Esophagus squamous epithelium (tissue), 5 donors: ENCODE measurements at regions not wholly inside any gene's neighbourhood (a gene's known extent, or its start where the extent isn't known, plus 50 kb on each side); places are given as distances from the start of the nearest gene placed in this dataset.

ENCODE experiments used
- DNase-seq: peaks from one replicate; lab custom pipeline; 2025; lab: John Stamatoyannopoulos, UW
- H3K27ac ChIP-seq, 4 donors: fragments of 200-600 bp; sonication (generic); one replicate each; pipeline ENCODE4 v1.5.1; 2016 to 2019; ENCODE audit warnings: mild to moderate bottlenecking in 1 of 4
- H3K27me3 ChIP-seq, 4 donors: fragments of 200-600 bp; sonication (generic); 1 replicate in 3 of 4; 2 replicates in 1 of 4; pipeline versions ENCODE4 v1.5.1 to v1.6.0; 2017 to 2021; ENCODE audit warnings: antibody characterized with exemption in 1 of 4
- H3K36me3 ChIP-seq, 3 donors: fragments of 200-600 bp; sonication (generic); one replicate each; pipeline ENCODE4 v1.5.1; 2016 to 2019
- H3K4me1 ChIP-seq, 3 donors: fragments of 200-600 bp; sonication (generic); one replicate each; pipeline ENCODE4 v1.5.1; 2017 to 2019
- H3K4me3 ChIP-seq, 4 donors: fragments of 200-600 bp; sonication (generic); 1 replicate in 3 of 4; 2 replicates in 1 of 4; pipeline ENCODE4 v1.5.1; 2016 to 2019; ENCODE audit warnings: mild to moderate bottlenecking in 2 of 4, moderate library complexity in 1 of 4
- H3K9me3 ChIP-seq, 3 donors: fragments of 200-600 bp; sonication (generic); one replicate each; pipeline ENCODE4 v1.5.1; 2016 to 2019
- POLR2A ChIP-seq, 4 donors: fragments of 450-650 bp; IDR thresholded peaks; one replicate each; pipeline ENCODE4 v1.6.1; 2017; ENCODE audit warnings: antibody characterized with exemption in 4 of 4, mild to moderate bottlenecking in 4 of 4, moderate library complexity in 3 of 4
- whole genome bisulfite sequencing, 2 donors: methylation state at CpG; one replicate each; pipeline ENCODE4 v1.1.5; 2018; 5-methylcytosine and 5-hydroxymethylcytosine counted together
- intact Hi-C: fragments of 100-400 bp; cut with DNase I; formaldehyde crosslinking; loops from one replicate; pipeline ENCODE4 v1.15.0; 2022
- TF ChIP-seq, protein P1 (sequence below), 6 experiments: fragments of 450-650 bp in 4 of 6; fragments of 200-600 bp in 2 of 6; sonication (generic) in 2 of 6; IDR thresholded peaks; one replicate each; pipeline ENCODE4 v1.5.1; 2016 to 2019; ENCODE audit warnings: antibody characterized with exemption in 6 of 6, mild to moderate bottlenecking in 4 of 6, moderate library complexity in 4 of 6
- donor health status: DM: yes; HTN: yes; CAD: no.

DNA sequence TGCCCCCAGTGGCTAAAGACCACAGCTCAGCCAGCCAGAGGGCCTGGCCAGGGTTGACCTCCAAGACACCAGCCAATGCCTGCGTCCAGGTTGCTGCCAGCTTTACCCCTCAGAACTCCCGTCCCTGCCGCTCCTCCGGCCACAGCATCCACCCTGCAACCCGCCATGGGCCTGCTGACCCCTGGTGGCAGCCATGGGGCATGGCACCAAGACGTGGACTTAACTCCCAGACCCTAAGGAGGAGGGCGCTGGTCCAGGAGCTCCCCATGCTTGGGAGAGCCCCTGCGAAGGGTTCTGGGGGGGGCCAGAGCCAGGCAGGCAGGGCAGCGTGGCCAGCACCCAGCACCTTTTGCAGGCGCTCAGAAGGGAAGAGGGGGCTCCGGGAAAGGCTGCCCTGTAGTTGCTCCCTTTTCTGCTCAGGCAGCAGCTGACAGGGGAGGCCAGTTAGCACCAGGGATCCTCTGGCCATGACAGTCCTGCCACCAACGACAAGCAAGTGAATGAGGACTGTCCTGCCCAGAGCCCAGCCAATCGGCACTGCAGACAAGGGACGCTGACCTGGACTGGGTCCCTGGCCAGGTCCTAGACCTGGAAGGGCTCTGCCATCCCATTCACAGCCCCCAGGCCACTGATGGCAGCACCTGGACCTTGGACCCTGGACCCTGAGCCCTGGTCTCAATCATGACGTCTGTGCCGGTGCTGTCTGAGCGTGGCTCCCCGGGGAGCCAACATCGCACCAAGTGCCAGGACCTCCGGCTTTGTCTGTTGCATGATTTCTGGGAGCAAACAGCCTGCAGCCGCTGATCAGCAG lies 246.2 kb downstream of the NPHP4 start:
- intact Hi-C loops, result loop anchor here (5.0 kb wide), 2 partner anchors 109 to 234 kb away; no protein-coding TSS in a partner anchor
- peaks cover 0 to 91% (median 4%) of the 10 kb centered on the region in 4 donors for H3K27me3 ChIP-seq
- 56% methylated on average over 3 of the region's 21 CpGs; no CpG with 5 or more reads in 1 of the 2 donors for WGBS, 2 donors

DNA sequence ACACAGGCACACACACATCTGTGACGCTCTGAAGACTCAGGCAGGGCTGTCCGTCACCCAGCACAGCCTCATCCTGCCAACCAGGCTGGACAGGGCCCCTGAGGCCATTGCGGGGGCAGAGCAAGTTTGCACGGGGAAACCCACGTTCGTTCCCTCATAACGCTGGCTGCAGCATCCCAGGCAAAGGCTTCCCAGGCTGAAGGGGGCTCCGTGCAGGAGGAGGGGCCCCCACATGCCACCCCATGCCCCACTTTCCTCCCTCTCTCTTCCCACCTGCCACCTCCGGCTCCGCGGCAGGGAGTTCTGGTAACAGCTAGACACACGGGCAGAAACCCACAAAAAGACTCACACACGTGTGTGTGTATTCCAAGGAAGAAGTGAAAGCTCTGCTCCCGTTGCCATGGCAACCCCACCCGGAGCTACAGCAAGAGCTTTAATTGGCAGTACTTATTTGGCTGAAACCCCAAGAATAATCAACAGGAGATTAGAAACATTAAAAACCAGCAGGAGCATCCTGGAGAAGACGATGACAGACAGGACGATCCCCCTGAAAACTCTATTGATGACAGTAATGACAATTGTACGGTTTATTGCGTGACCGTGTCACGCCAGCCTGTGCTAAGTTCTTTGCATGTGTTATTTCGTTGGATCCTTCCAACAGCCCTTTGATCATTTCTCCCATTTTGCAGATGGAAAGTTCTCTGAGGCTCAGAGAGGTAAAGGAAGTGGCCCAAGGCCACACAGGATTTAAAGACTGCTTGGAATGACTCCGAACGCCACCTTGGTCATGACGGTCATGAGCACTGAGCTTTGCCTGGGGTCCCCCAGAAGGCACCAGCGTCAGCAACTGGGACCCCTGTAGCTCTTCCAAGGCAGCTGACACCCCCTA lies 247.1 kb downstream of the NPHP4 start:
- TF ChIP-seq, protein P1, sequence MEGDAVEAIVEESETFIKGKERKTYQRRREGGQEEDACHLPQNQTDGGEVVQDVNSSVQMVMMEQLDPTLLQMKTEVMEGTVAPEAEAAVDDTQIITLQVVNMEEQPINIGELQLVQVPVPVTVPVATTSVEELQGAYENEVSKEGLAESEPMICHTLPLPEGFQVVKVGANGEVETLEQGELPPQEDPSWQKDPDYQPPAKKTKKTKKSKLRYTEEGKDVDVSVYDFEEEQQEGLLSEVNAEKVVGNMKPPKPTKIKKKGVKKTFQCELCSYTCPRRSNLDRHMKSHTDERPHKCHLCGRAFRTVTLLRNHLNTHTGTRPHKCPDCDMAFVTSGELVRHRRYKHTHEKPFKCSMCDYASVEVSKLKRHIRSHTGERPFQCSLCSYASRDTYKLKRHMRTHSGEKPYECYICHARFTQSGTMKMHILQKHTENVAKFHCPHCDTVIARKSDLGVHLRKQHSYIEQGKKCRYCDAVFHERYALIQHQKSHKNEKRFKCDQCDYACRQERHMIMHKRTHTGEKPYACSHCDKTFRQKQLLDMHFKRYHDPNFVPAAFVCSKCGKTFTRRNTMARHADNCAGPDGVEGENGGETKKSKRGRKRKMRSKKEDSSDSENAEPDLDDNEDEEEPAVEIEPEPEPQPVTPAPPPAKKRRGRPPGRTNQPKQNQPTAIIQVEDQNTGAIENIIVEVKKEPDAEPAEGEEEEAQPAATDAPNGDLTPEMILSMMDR (IDR thresholded peaks at IDR 0.05), result no peak
- TF ChIP-seq POLR2A (IDR thresholded peaks at IDR 0.05), result no peak
- no peak for DNase-seq
- Histone ChIP-seq H3K36me3 (no peaks in the 10 kb centered on the region), H3K27me3 (peaks cover 0 to 82% (median 4%) of the 10 kb centered on the region in 4 donors), H3K4me3 (no peak overlapping the region), H3K27ac (no peak overlapping the region), H3K9me3 (no peaks in the 10 kb centered on the region), H3K4me1 (peaks cover 0 to 12% (median 0%) of the 10 kb centered on the region in 3 donors)
- intact Hi-C loops, result loop anchor here (5.0 kb wide), 2 partner anchors 108 to 233 kb away; no protein-coding TSS in a partner anchor
- 43 to 44% methylated on average over 19 of the region's 26 CpGs for WGBS, 2 donors

More for the DNA sequence above, 246.2 kb downstream of the NPHP4 start:
- no peaks in the 10 kb centered on the region for H3K9me3 ChIP-seq
- no peak overlapping the region for H3K4me3 ChIP-seq
- no peak for DNase-seq
- peaks cover 0 to 12% (median 0%) of the 10 kb centered on the region in 3 donors for H3K4me1 ChIP-seq
- H3K27ac ChIP-seq, result no peak overlapping the region
- no peaks in the 10 kb centered on the region for H3K36me3 ChIP-seq
- TF ChIP-seq, protein P1 (IDR thresholded peaks at IDR 0.05), result peak; percentile 75 to 95 (median 90)
- TF ChIP-seq POLR2A (IDR thresholded peaks at IDR 0.05), result no peak

DNA sequence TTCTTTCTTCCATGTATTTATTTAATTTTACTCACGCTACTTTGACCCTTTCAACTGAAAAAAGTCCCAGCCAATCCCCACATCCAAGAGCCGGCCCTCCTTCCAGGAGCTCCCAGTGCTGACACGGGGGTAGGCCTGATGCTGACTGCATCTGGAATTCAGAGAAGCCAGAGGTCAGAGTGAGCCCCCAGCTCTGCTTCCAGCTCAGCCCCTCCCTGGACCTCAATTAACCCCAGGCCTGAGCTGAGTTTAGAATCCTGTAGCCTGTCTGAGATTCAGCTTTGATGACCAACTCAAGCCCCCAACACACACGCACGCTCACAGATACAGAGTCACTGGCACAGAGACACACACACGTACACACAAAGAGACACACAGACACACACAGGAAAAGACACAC lies 247.9 kb downstream of the NPHP4 start:
- H3K36me3 ChIP-seq, result no peaks in the 10 kb centered on the region
- no peak overlapping the region for H3K4me3 ChIP-seq
- no peak for DNase-seq
- peaks cover 0 to 80% (median 4%) of the 10 kb centered on the region in 4 donors for H3K27me3 ChIP-seq
- intact Hi-C loops, result no loop called here
- no peaks in the 10 kb centered on the region for H3K9me3 ChIP-seq
- no peak overlapping the region for H3K27ac ChIP-seq
- no peak for TF ChIP-seq POLR2A (IDR thresholded peaks at IDR 0.05)
- TF ChIP-seq, protein P1 (IDR thresholded peaks at IDR 0.05), result no peak
- H3K4me1 ChIP-seq, result peaks cover 0 to 12% (median 0%) of the 10 kb centered on the region in 3 donors
- WGBS, 2 donors, result 67 to 76% methylated on average over 1 to 5 of the region's 6 CpGs

DNA sequence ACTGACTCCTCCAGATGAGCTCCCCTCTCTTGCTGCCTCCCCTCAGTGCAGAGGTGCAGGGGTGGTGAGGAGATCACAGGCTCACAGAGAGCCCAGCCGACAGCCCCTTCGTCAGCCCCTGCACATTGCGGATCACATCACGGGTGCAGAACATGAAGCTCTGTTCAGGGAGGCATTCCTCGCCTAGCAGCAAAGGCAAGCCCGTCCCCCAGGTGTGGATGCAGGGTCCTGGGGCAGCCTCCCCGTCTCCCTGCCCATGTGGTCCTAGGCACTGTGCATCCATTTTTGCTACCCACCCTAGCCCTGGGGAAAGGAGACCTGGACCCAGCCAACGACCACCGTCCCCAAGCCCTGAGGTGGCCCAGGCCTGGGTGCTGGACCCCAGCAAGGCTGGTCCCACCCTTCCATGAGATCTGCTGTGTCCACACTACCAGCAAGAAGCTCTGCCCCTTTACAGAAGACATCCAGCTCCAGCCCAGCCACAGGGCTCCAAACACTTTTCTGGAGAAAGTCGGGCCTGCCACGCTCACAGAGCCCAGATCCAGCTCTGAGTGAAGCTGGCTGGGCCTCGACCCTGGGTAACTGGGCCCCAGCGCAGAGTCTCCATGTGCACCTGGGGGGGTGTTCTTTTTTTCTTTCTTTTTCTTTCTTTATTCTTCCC lies 248.7 kb downstream of the NPHP4 start:
- intact Hi-C loops, result no loop called here
- H3K9me3 ChIP-seq, result no peaks in the 10 kb centered on the region
- TF ChIP-seq, protein P1 (IDR thresholded peaks at IDR 0.05), result no peak
- no peak for TF ChIP-seq POLR2A (IDR thresholded peaks at IDR 0.05)
- no peak overlapping the region for H3K27ac ChIP-seq
- H3K36me3 ChIP-seq, result no peaks in the 10 kb centered on the region
- H3K4me1 ChIP-seq, result peaks cover 0 to 12% (median 0%) of the 10 kb centered on the region in 3 donors
- H3K4me3 ChIP-seq, result no peak overlapping the region
- DNase-seq, result no peak
- WGBS, 2 donors, result 77 to 87% methylated on average over 4 to 6 of the region's 13 CpGs
- peaks cover 0 to 72% (median 4%) of the 10 kb centered on the region in 4 donors for H3K27me3 ChIP-seq
